Thyroid gland (tissue), 4 donors: ENCODE measurements at regions not wholly inside any gene's neighbourhood (a gene's known extent, or its start where the extent isn't known, plus 50 kb on each side); places are given as distances from the start of the nearest gene placed in this dataset.
"Not testable (repeated sequence)": the region's sequence is repeated elsewhere in the genome, so short reads cannot be mapped to it uniquely, and the experiment has no call there.

ENCODE experiments used
- DNase-seq, 2 donors: peaks; one replicate each; pipeline ENCODE4 v3.0.0-alpha.2; 2019
- H3K27ac ChIP-seq, 3 donors: fragments of 200-600 bp; sonication (generic); 1 replicate in 2 of 3; 2 replicates in 1 of 3; pipeline ENCODE4 v1.5.1; 2016 to 2019; ENCODE audit warnings: mild to moderate bottlenecking in 1 of 3, moderate library complexity in 1 of 3
- H3K27me3 ChIP-seq: fragments of 200-600 bp; sonication (generic); one replicate; pipeline ENCODE4 v1.5.1; 2019
- H3K36me3 ChIP-seq, 2 donors: fragments of 200-600 bp; sonication (generic); one replicate each; pipeline ENCODE4 v1.5.1; 2016 to 2019
- H3K4me1 ChIP-seq, 2 donors: fragments of 200-600 bp; sonication (generic); one replicate each; pipeline ENCODE4 v1.5.1; 2017 to 2019
- H3K4me3 ChIP-seq, 3 donors: fragments of 200-600 bp; sonication (generic); replicated peaks in 1 of 3; 1 replicate in 2 of 3; 2 replicates in 1 of 3; pipeline ENCODE4 v1.5.1; 2016; ENCODE audit warnings: mild to moderate bottlenecking in 1 of 3
- H3K9me3 ChIP-seq: fragments of 200-600 bp; sonication (generic); one replicate; pipeline ENCODE4 v1.5.1; 2017
- CTCF ChIP-seq, 6 experiments: fragments of 200-600 bp in 3 of 6; fragments of 450-650 bp in 3 of 6; sonication (generic) in 3 of 6; IDR thresholded peaks; one replicate each; pipeline ENCODE4 v1.5.1; 2016 to 2019; ENCODE audit warnings: antibody characterized with exemption in 6 of 6, mild to moderate bottlenecking in 2 of 6, inconsistent platforms in 1 of 6, moderate library complexity in 1 of 6
- POLR2A ChIP-seq, 2 donors: fragments of 450-650 bp; IDR thresholded peaks; one replicate each; pipeline ENCODE4 v1.6.1; 2017; ENCODE audit warnings: antibody characterized with exemption in 2 of 2, mild to moderate bottlenecking in 2 of 2, moderate library complexity in 1 of 2
- WGBS, 2 donors: methylation state at CpG; one replicate each; pipeline ENCODE4 v1.1.5; 2017; 5-methylcytosine and 5-hydroxymethylcytosine counted together
- intact Hi-C: fragments of 100-400 bp; cut with DNase I; formaldehyde crosslinking; loops from one replicate; pipeline ENCODE4 v1.15.1; 2023

- WGBS, 2 donors, result 65 to 86% methylated on average over 5 of the region's 10 CpGs
- H3K9me3 ChIP-seq, intact Hi-C loops, H3K4me1 ChIP-seq, H3K4me3 ChIP-seq, H3K36me3 ChIP-seq, H3K27me3 ChIP-seq, DNase-seq, H3K27ac ChIP-seq: not testable (repeated sequence)
These were observed 217.9 kb downstream of the SPATA31A1 start for GRCh38 chr9:39573024-39574022.

GRCh38 chr9:39579000-39579399 is 223.5 kb downstream of the SPATA31A1 start:
- H3K27ac ChIP-seq, H3K9me3 ChIP-seq, H3K27me3 ChIP-seq, H3K4me3 ChIP-seq, H3K36me3 ChIP-seq, DNase-seq, H3K4me1 ChIP-seq, intact Hi-C loops: not testable (repeated sequence)
- WGBS, 2 donors, result 78 to 86% methylated on average over 4 of the region's 4 CpGs

GRCh38 chr9:39581296-39581695 is 225.8 kb downstream of the SPATA31A1 start:
- H3K36me3 ChIP-seq, H3K4me3 ChIP-seq, H3K27ac ChIP-seq, H3K27me3 ChIP-seq, H3K9me3 ChIP-seq, intact Hi-C loops, H3K4me1 ChIP-seq, DNase-seq: not testable (repeated sequence)
- 94 to 95% methylated on average over 3 of the region's 3 CpGs for WGBS, 2 donors

GRCh38 chr9:39582677-39583412 is 227.4 kb downstream of the SPATA31A1 start:
- H3K27me3 ChIP-seq, H3K4me1 ChIP-seq, H3K27ac ChIP-seq, DNase-seq, intact Hi-C loops, H3K4me3 ChIP-seq, H3K36me3 ChIP-seq, H3K9me3 ChIP-seq: not testable (repeated sequence)
- WGBS, 2 donors, result 86 to 95% methylated on average over 1 of the region's 1 CpG

- H3K9me3 ChIP-seq, DNase-seq, H3K36me3 ChIP-seq, H3K4me3 ChIP-seq, H3K27ac ChIP-seq, H3K27me3 ChIP-seq, intact Hi-C loops, H3K4me1 ChIP-seq: not testable (repeated sequence)
These were observed 227.9 kb downstream of the SPATA31A1 start for GRCh38 chr9:39583413-39583747.

- not testable (repeated sequence) for DNase-seq
- WGBS, 2 donors, result 92 to 95% methylated on average over 5 to 6 of the region's 7 CpGs
These were observed 229.8 kb downstream of the SPATA31A1 start for GRCh38 chr9:39585233-39585632.

GRCh38 chr9:39587844-39588499 is 232.5 kb downstream of the SPATA31A1 start:
- 88 to 90% methylated on average over 3 of the region's 3 CpGs for WGBS, 2 donors
- TF ChIP-seq CTCF (IDR thresholded peaks at IDR 0.05) (no peak), POLR2A (IDR thresholded peaks at IDR 0.05) (no peak)
- Histone ChIP-seq H3K36me3 (no peaks in the 10 kb centered on the region), H3K4me1 (no peaks in the 10 kb centered on the region), H3K4me3 (no peak overlapping the region), H3K27me3 (no peaks in the 10 kb centered on the region), H3K27ac (no peak overlapping the region), H3K9me3 (no peaks in the 10 kb centered on the region)
- DNase-seq, result no peak
- intact Hi-C loops, result no loop called here

More at GRCh38 chr9:39585233-39585632, 229.8 kb downstream of the SPATA31A1 start:
- H3K4me1 ChIP-seq, intact Hi-C loops, H3K9me3 ChIP-seq, H3K36me3 ChIP-seq, H3K27ac ChIP-seq, H3K27me3 ChIP-seq, H3K4me3 ChIP-seq: not testable (repeated sequence)
